NCI-H2029 (cell line): ENCODE measurements at regions not wholly inside any gene's neighbourhood (a gene's known extent, or its start where the extent isn't known, plus 50 kb on each side); places are given as distances from the start of the nearest gene placed in this dataset.
"Not testable (repeated sequence)": the region's sequence is repeated elsewhere in the genome, so short reads cannot be mapped to it uniquely, and the experiment has no call there.

ENCODE experiments used
- DNase-seq: peaks from one replicate; lab custom pipeline; 2025; lab: John Stamatoyannopoulos, UW

DNA sequence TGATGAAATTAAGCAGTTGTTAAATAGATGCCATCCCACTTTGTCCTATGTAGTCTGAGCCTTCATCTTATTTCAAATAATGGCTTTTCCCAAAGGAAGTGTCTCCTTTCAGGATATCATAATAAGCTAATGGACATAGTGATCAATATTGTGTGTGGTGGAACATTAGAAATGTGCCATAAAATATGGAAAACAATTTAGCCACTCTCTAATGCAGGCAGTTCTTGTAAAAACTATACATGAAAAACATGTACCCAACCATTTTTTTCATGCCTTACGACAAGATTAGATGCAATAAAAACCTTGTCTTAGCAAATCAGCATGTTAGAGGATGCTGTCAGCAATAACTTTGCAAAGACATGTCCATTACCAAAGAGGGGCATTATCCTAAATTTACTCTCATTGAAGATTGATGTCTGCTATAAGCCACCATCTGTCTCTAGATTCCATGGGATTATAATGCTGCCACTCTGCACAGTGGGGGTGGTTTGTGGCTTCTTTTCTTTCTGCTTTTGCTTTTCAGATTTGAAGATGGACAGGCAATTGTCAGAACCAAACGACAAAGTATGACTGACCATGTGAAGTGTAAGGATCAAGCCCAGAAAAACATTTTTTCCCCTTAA, 724.0 kb upstream of the ZNF608 start:
- DNase-seq = no peak

DNA sequence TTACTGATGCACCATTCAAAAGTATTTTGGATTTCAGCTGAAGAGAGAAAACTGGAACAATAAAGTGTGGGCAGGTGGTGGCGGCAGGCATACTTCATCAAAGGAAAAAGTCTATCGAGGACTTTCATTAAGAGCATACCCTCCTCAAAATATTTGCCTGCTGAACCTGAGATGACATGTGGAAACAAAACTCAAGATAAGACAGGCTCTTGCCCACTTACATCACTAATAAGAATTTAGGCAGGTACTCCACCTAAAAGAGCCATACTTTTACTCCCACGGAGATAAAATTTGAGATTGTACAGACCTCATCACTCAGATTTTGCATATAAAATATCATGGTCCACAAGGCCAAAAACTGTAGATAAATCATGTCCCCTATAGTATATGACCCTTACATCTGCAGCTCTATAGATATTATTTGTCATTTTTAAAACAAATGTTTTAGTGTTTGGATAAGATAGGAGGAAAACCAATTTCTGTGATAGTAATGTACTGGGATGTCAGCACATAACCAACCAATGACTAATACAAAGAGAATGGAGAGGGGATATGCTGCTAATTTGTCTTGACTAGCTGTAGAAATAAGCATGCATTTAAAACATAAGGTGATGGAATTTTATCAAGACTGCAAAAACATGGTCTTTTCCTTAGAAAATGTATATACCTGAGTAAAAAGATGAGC, 730.6 kb upstream of the ZNF608 start:
- DNase-seq = no peak

DNA sequence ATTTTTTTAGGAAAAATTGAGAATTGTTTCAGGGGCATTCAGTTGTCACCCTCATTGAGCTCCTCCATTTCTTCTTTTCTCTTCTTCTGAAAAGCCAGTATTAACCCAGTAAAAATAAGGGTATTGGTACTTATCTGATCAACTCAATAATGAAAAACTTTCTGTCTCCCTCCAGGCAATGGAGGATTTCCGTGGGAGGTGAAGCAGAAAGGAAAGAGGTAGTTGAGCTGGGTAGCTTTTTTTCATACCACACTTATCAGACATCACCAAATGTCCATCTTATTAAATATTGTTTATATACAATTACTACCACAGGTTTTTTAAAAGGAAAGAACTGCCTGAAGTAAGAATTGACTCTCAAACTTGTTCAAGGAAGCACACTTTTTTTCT, 731.1 kb upstream of the ZNF608 start:
- no peak for DNase-seq

DNA sequence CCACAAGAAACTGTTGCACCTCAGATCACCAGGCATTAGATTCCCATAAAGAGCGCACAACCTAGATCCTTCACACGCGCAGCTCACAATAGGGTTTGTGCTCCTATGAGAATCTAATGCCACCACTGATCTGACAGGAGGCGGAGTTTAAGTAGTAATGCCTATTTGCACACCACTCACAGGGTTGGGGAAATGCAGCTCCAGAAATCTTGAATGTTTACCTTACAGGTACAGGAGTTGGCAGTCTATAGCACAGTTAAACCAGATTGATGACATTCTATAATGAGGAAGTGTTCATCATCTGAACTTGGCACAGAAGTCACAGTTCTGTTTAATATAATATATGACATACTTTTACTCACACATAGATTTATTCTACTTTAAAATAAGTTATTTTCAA, 732.2 kb upstream of the ZNF608 start:
- peak; percentile 77 for DNase-seq

DNA sequence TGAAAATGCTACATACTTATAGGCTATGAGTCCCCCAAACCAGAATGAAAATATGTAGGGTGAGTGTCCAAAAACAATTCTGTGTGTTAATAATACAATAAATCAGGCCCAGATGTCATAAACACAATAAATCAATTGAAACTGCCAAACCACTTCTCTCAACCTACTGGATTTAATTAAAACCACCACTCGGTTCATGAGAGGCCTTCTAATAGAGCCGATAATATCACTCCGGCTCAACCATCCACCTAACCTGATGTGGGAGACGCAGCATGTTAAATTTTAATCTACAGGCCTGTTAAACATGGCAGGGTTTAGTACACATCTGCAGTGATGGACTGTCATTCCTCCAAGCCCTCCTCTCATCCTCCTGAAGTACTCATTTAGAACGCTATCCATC, 734.5 kb upstream of the ZNF608 start:
- peak; percentile 20 for DNase-seq

DNA sequence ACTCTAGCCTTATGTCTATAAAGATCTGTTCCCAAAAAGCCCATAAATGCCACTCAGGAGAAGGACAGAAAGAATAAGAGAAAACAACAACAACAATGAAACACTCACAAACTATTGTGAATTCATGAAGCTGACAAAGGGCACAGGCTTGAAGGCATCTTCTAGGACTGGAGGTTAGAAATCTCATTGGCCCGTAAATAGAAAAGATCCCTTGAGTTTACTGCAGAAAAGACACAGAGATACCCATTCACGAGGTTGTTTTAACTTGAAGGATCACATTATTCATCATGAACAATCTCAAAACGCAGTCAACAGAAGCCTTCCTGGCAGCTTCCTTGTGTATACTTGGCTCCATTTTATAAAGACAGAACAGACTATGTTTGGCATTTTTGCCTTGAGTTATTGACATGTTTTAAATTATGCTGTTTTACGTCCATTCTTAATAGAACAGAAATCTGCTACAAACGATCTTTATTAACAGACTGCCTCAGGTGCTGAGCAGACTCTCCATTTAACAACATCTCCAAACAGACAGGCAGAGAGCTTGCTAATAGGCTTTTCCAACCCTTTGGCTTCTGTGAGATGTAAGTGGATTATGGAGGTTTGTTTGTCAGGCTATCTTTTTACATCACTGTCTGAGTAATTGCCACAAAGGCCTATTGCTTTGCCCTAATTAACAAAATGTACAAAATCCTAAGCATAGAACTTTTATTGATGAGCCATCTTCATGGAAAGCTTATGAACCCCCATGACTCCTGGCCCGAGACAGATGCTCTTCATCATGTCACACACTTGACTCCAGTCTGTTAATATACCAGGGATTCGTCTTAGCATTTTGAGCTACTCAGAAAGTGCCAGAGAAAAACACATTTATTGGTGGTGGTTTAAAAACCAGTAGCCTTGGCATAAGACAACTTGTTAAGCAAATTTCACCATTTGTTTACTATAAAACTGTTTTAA, 735.3 kb upstream of the ZNF608 start:
- DNase-seq = no peak

DNA sequence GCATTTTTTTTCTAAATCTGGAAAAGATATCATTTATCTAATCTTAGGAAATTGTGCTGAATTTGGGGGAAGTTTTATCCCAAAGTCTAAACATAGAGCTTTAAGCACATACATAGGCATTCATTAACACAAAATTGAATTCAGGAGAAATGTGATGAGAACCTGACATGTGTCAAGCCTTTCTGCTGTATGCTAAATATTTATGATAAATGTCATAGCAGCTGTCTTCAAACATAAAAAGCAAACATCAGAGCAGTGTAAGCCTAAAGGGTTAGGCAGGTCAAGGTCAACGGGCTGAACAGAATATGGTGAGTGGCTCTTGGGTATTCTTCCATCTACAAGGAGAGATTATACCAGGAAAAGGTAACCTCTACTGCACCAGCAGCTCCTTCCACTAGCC, 737.2 kb upstream of the ZNF608 start:
- DNase-seq = no peak

DNA sequence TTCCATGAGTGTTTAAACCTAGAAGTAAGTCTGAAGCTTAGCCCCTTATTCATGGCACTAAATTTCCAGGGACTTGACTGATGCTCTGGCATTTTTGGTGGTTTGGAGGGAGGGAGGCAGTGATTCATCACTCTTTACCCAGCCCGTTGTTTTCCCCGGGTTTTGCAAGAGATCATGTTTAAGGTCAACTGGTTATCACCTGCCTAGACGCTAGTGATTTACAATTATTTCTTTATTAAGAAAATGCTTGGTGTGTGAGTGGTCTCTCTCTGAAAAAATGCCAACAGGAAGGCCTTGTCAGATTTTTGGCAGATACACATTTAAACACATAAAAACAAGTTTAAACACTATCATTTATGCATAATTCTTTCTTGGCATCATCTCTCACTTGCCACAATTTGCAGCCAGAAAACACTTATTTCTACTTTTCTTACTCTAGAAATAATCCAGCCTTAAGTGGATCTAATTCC, 737.9 kb upstream of the ZNF608 start:
- DNase-seq = peak; percentile 4

DNA sequence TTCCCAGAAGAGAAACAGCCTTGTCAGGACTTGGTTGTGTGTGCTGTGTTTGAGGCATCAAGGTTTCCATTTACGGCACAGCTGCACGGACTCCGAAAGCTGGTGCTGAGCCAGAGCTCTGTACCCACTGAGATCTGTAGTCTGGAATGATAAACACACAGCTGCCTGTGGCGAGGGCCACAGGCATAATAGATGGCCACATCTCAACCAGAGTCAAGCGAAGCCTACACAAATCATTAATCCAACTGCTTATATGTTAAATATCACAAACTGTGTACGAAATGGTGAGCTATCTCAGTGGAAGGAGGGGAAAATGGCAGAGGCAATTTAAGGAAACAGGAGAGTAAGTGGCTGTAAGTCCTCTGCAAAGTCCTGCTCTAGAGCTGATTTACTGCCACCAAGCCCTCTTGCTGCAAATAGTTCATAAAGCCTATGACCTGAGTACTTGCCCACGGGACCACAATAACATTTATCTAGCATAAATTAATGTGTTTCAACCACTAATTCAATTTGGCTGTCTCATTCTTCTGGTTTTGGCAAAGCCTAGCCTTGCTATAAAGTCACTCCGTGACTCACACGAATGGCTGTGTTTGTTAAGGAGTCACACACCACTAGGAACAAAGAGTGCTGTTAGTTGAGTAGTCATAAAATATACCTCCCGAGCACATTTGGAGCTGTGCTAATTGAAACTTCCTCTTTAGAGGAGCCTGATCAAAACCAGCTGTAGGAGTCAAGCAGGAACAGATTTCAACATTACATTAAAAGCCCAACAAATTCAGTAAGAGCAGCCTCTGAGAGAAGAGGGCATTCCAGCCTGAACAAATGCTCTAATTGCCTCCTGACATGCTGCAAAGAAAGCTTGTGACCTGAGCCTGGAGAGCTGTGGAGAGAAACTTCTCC, 738.6 kb upstream of the ZNF608 start:
- peak; percentile 87 for DNase-seq

DNA sequence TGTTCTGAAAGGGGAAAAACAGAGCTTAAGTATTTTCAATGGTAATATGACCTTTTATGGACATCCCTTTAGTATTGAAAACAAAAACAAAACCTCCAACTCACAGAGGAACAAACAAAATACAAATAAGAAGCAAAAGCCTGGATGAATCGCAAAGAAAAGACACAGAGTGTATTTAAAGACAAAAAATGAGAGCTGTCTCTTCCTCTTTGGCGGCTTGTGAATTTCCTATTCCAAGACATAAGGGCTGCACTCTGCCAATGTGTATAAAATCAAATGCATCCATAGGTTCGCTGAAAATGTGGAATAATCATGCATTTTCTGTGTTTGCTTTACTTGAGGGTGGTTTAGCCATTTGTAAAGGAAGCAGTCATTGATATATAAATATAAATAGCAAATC, 739.3 kb upstream of the ZNF608 start:
- peak; percentile 32 for DNase-seq

DNA sequence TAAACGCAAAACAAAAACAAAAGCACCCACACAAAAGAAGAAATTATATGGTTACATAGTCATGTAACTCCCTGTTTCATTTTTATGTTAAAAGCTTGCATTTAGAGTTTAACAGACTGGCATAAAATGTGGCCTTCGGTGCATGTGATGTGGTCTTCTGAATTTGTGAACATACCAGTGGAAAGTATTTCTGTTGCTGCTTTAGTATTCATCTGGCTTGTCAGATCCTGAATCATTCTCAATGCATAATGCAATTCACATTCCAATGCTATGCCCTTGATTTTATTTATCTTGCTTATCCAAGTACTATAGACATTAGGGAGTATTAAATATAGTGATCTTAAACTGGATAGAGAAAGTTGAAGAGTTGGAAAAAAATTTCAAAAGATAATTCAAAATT, 740.2 kb upstream of the ZNF608 start:
- DNase-seq = no peak

DNA sequence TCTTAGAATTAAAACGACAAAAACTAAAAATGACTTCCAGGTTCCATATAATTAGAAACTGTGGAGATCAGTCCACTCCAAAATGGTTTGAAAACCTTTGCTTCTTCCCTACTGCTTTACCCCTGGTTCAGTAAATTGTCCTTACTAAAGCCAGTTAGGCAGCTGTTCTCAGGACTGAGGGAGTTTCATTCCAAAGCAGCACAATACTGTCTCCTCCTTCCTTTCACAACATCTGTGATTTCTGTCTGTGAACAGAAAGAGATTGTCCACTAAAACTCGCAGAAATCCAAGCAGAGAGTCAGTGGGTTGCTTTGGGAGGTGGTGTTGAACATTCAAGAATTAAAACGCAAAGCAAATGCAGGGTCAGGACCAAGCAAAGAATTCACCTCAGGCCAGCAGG, 740.8 kb upstream of the ZNF608 start:
- DNase-seq = no peak

DNA sequence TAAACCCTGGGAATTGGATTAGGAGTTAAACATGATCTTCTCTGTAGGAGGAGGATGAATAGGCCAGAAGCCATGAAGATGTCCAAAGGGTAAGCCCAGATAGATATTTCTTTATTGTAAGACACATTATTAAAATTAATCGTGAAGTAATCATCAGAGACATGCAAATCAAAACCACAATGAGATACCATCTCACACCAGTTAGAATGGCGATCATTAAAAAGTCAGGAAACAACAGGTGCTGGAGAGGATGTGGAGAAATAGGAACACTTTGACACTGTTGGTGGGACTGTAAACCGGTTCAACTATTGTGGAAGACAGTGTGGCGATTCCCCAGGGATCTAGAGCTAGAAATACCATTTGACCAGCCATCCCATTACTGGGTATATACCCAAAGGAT, 741.2 kb upstream of the ZNF608 start:
- not testable (repeated sequence) for DNase-seq

DNA sequence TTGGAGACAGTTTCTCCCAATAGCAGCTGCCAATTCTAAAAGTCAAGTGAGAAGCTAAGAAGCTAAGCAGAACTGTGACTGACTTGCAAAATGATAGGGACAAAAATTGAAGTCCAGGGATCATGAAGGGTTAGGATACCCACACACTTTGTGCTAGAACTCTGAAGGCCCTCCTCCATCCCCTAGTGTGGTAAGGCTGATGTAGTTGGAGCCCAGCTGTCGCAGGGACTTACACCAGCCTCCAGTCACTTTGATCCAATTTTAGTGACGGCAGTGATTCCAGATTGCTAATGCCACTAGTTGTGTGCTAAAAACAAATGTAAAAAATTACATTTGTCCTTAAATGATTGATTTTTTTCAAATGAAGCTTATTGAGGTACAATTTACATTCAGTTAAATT, 742.7 kb upstream of the ZNF608 start:
- no peak for DNase-seq

DNA sequence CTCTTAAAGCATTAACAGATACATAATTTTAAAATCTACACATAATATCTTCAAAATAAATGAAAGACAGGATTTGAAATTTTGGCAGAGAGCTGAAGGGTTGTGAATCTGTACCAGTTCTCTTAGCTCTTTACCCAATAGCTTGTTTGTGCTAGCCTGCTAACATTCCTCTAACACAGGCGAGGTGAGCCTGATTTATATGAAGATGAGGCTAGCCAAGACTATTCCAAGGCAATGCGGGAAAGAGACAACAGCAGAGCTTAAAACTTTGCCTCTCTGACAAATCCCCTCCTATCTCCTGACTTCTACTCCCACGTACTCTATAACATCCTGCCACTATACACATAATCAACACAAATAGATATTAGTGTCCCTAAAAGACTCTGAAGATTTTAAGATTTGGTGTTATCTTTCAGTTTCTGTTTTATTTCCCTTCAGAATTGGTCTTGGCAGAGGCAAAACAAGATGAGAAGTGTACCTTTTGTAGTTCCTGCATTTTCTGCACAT, 745.6 kb upstream of the ZNF608 start:
- no peak for DNase-seq

DNA sequence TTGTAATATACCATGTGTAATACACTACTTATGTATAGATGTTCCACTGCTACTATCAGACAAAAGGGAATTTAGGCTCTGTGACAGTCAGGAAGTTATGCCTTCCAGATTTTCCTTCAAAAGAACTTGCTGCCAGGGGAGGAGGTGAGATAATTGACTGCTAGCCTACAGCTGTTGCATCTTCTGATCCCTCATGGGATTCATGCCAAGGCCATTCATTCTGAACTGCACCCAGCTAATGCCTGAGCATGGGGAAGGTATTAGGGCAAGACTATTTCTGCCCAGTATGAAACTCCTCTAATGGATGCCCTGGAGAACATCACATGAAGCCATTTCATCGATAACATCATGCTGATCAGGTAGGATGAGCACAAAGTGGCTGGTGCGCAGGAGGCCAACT, 746.5 kb upstream of the ZNF608 start:
- DNase-seq = no peak

DNA sequence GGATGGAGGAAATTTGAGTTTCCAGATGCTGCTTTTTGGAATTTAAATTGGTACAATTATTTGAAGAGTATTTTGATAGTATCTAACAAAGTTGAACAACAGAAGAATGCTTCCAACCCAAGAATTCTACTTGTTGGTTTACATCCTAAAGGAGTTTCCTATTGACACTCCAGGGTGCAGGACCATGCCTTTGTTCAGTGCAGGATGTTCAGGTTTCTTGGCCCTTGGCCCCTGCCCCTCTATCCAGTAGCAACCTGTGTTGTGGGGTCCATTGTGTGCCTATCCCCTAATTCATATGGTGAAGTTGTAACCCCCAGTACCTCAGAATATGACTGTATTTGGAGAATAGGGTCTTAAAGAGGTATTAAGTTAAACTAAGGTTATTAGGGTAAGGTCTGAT, 750.0 kb upstream of the ZNF608 start:
- no peak for DNase-seq

DNA sequence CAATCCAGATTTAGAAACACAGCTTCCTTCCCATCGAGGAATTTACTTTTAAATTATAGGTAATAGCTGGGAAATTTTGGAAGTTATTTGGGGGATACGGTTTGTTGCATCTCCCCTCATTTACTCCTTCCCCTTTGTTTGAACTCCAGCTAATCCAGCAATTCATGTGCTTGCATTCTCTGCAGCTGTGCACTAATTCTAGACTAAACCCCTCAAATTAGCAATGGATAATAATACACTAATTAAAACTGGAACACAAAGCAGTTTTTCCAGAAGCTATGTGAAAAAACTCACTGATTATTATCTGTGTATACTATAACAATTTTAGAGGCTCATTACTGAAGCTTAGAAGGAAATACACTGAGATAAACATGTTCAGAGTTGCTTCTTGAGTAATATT, 751.2 kb upstream of the ZNF608 start:
- no peak for DNase-seq

DNA sequence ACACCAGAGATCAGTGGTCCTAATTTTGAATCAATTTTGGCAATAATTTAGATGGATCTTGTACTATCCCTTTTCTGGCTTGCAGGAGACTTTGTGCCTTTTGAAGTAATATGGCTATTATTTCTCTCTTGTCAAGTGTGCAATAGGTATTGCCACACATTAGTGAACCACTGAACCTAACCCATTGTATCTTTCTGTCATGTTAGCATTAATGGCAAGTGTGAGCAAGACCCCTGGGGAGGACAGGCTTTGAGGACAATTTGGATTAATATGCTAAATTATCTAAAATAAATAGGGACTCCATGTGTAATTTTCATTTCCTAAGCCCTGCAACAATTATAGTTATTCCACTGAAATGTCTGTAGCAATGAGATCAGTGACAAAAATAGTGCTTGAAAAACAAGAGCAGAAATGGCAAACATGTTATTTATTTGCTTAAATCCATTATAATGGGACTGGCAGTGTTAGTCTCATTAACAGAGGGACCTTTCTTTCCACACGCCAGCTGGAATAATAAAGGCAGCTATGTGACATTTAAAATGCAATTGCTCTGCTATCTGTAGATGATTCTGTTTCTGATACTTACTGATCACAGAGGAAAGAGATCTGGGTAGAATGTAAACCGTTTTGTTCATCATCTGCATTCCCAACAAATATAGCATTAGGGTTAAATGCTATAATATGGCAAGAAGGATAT, 753.3 kb upstream of the ZNF608 start:
- DNase-seq = peak; percentile 40

DNA sequence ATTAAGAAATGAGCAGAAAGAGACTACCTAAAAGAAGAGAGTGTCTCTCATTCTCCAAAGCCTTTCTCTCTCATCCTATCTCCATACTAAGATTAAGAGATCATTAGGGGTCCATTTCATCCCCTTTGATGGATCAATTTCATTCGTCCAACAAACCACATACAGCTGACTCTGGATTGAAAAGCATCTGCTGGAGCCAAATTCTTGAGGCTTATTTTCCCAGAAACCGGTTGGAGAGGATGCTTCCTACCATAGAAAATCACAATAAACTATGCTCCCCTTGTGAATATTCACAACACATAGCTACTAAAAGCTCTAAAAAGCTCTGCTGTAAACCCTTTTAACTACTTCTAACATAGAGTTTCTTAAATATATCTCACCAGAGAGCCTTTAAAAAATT, 755.0 kb upstream of the ZNF608 start:
- no peak for DNase-seq

DNA sequence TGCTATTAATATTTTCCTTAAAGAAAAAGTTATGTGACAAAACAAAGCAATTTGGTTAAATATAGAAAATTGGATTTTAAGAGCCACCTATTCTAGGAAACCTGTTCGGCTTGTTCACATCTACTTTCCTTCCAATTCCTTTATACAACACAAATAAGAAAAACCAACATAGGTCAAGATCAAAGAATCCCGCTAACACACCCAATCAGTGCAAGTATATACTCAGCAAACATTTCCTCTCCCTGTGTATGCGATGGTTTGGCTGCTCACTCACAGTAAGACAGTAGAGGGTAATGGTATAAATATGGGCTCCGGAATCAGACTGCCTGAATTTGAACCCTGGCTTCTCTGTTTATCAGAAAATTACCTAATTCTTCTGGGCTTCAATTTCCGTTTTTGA, 757.5 kb upstream of the ZNF608 start:
- no peak for DNase-seq
